BJ (cell line): ENCODE measurements at regions not wholly inside any gene's neighbourhood (a gene's known extent, or its start where the extent isn't known, plus 50 kb on each side); places are given as distances from the start of the nearest gene placed in this dataset.

Experiments used
- CTCF ChIA-PET: fragments of 350-600 bp; formaldehyde crosslinking; extraction: SDS; loops from one replicate; lab custom pipeline; 2021; ENCODE audit warnings: antibody characterized with exemption, inconsistent platforms; lab: Yijun Ruan, JAX
- POLR2A ChIA-PET: fragments of 300-600 bp; sonication (Branson Sonifier 250); formaldehyde crosslinking; extraction: SDS; loops from one replicate; lab custom pipeline; 2021; ENCODE audit warnings: antibody characterized with exemption; lab: Charles Lee
- DNase-seq: peaks from one replicate; pipeline ENCODE4 v3.0.0-alpha.2; 2011; ENCODE audit warnings: low read depth
- H3K27me3 ChIP-seq: 2 replicates; pipeline ENCODE4 v1.6.0; 2011; ENCODE audit warnings: low read length; ENCODE audit not compliant: control insufficient read depth, insufficient read depth
- H3K36me3 ChIP-seq: 2 replicates; pipeline ENCODE4 v1.5.1; 2011; ENCODE audit warnings: low read length; ENCODE audit not compliant: control insufficient read depth, insufficient read depth
- H3K4me3 ChIP-seq: 2 replicates; pipeline ENCODE4 v1.5.1; 2011; ENCODE audit warnings: low read depth, mild to moderate bottlenecking, control low read depth, low read length
- CTCF ChIP-seq: IDR thresholded peaks from 2 replicates; pipeline ENCODE4 v1.5.1; 2011; ENCODE audit warnings: low read depth, mild to moderate bottlenecking, control low read depth, inconsistent platforms, low read length, moderate library complexity; ENCODE audit not compliant: insufficient read depth

- DNase-seq = no peak
These were observed 110.7 kb downstream of the QPCT start for GRCh38 chr2:37454851-37455762.

GRCh38 chr2:37456479-37456878, 112.0 kb downstream of the QPCT start:
- no peaks in the 10 kb centered on the region for H3K27me3 ChIP-seq
- POLR2A ChIA-PET = no interaction called here
- no peak overlapping the region for H3K4me3 ChIP-seq
- CTCF ChIA-PET = interaction anchor here (0.6 to 1.1 kb wide), 3 partner anchors 10 to 397 kb away, joined by 3 read pairs; no protein-coding TSS in a partner anchor
- TF ChIP-seq CTCF = no peak
- no peaks in the 10 kb centered on the region for H3K36me3 ChIP-seq
- no peak for DNase-seq

More at GRCh38 chr2:37454851-37455762, 110.7 kb downstream of the QPCT start:
- Histone ChIP-seq H3K4me3 (no peak overlapping the region), H3K27me3 (no peaks in the 10 kb centered on the region; the same call in 1 of the 2 replicates), H3K36me3 (no peaks in the 10 kb centered on the region)
- CTCF ChIA-PET = interaction anchor here (1.1 kb wide), 1 partner anchor 9 kb away, joined by 3 read pairs; no protein-coding TSS in a partner anchor
- POLR2A ChIA-PET = no interaction called here
- no peak for TF ChIP-seq CTCF

GRCh38 chr2:37457401-37457901, 113.0 kb downstream of the QPCT start:
- TF ChIP-seq CTCF = no peak
- Histone ChIP-seq H3K4me3 (no peak overlapping the region), H3K27me3 (no peaks in the 10 kb centered on the region), H3K36me3 (no peaks in the 10 kb centered on the region)
- CTCF ChIA-PET = no interaction called here
- POLR2A ChIA-PET = no interaction called here
- DNase-seq = peak; percentile 58

GRCh38 chr2:37458133-37458532, 113.7 kb downstream of the QPCT start:
- ChIA-PET POLR2A (no interaction called here), CTCF (no interaction called here)
- DNase-seq = no peak
- TF ChIP-seq CTCF = no peak
- H3K4me3 ChIP-seq = no peak overlapping the region
- no peaks in the 10 kb centered on the region for H3K27me3 ChIP-seq
- no peaks in the 10 kb centered on the region for H3K36me3 ChIP-seq
